H9 (cell line): ENCODE measurements at regions not wholly inside any gene's neighbourhood (a gene's known extent, or its start where the extent isn't known, plus 50 kb on each side); places are given as distances from the start of the nearest gene placed in this dataset.

Experiments
- DNase-seq: peaks from one replicate; pipeline ENCODE4 v3.0.0-alpha.2; 2017
- H2AFZ ChIP-seq: one replicate; pipeline ENCODE4 v1.6.1; 2013; ENCODE audit warnings: mild to moderate bottlenecking, low read length, control low read depth, moderate library complexity
- H2AK5ac ChIP-seq: 2 replicates; pipeline ENCODE4 v1.6.1; 2013; ENCODE audit warnings: low read length, control low read depth, mixed read lengths; ENCODE audit not compliant: insufficient read length
- H2BK120ac ChIP-seq: one replicate; pipeline ENCODE4 v1.6.1; 2013; ENCODE audit warnings: low read depth, mild to moderate bottlenecking, low read length, control low read depth, inconsistent platforms; ENCODE audit not compliant: poor library complexity, severe bottlenecking
- H2BK12ac ChIP-seq: 2 replicates; pipeline ENCODE4 v1.6.1; 2013; ENCODE audit warnings: low read length, control low read depth, mixed read lengths, low read depth; ENCODE audit not compliant: insufficient read length
- H2BK15ac ChIP-seq: 2 replicates; pipeline ENCODE4 v1.6.1; 2013; ENCODE audit warnings: low read depth, low read length, control low read depth
- H2BK20ac ChIP-seq: one replicate; pipeline ENCODE4 v1.6.1; 2013; ENCODE audit warnings: low read depth, mild to moderate bottlenecking, low read length, control low read depth, inconsistent platforms; ENCODE audit not compliant: poor library complexity, severe bottlenecking
- H2BK5ac ChIP-seq: 2 replicates; pipeline ENCODE4 v1.6.1; 2013; ENCODE audit warnings: low read length, control low read depth, mixed read lengths; ENCODE audit not compliant: insufficient read length
- H3K14ac ChIP-seq: 2 replicates; pipeline ENCODE4 v1.6.1; 2013; ENCODE audit warnings: low read length, control low read depth; ENCODE audit not compliant: insufficient read depth
- H3K18ac ChIP-seq: 2 replicates; pipeline ENCODE4 v1.6.1; 2013; ENCODE audit warnings: low read depth, mild to moderate bottlenecking, mixed read lengths, low read length, control low read depth; ENCODE audit not compliant: insufficient read length
- H3K23ac ChIP-seq: 2 replicates; pipeline ENCODE4 v1.6.1; 2013; ENCODE audit warnings: low read length, control low read depth, mixed read lengths, low read depth; ENCODE audit not compliant: insufficient read length
- H3K23me2 ChIP-seq: 2 replicates; pipeline ENCODE4 v1.6.1; 2013; ENCODE audit warnings: low read depth, mild to moderate bottlenecking, mixed read lengths, low read length, control low read depth; ENCODE audit not compliant: insufficient read length, poor library complexity, severe bottlenecking
- H3K27ac ChIP-seq: 2 replicates; pipeline ENCODE4 v1.5.1; 2013; ENCODE audit warnings: low read length, control low read depth, mixed read lengths, low read depth; ENCODE audit not compliant: insufficient read length
- H3K27me3 ChIP-seq: 2 replicates; pipeline ENCODE4 v1.6.1; 2013; ENCODE audit warnings: low read length, control low read depth, inconsistent platforms; ENCODE audit not compliant: insufficient read depth
- H3K4ac ChIP-seq: 2 replicates; pipeline ENCODE4 v1.6.1; 2013; ENCODE audit warnings: low read depth, mild to moderate bottlenecking, control low read depth, inconsistent platforms, low read length, moderate library complexity
- H3K4me1 ChIP-seq: 2 replicates; pipeline ENCODE4 v1.6.1; 2013; ENCODE audit warnings: low read length, control low read depth, inconsistent platforms; ENCODE audit not compliant: insufficient read depth
- H3K4me2 ChIP-seq: 2 replicates; pipeline ENCODE4 v1.6.1; 2013; ENCODE audit warnings: low read length, control low read depth, mixed read lengths; ENCODE audit not compliant: insufficient read length, insufficient read depth
- H3K56ac ChIP-seq: 2 replicates; pipeline ENCODE4 v1.6.1; 2013; ENCODE audit warnings: low read depth, mild to moderate bottlenecking, mixed read lengths, low read length, control low read depth; ENCODE audit not compliant: insufficient read length
- H3K79me1 ChIP-seq: 2 replicates; pipeline ENCODE4 v1.6.1; 2013; ENCODE audit warnings: low read depth, mild to moderate bottlenecking, moderate library complexity, low read length, control low read depth, inconsistent platforms; ENCODE audit not compliant: insufficient read depth, poor library complexity, severe bottlenecking
- H3K79me2 ChIP-seq: 2 replicates; pipeline ENCODE4 v1.6.1; 2013; ENCODE audit warnings: low read length, control low read depth, inconsistent platforms; ENCODE audit not compliant: insufficient read depth
- H3K9ac ChIP-seq: 2 replicates; pipeline ENCODE4 v1.6.1; 2013; ENCODE audit warnings: low read length, control low read depth, mixed read lengths; ENCODE audit not compliant: insufficient read length; ENCODE audit errors: extremely low read depth
- H3K9me3 ChIP-seq: one replicate; pipeline ENCODE4 v1.6.1; 2013; ENCODE audit warnings: low read depth, low read length, inconsistent platforms; ENCODE audit not compliant: control insufficient read depth
- H3T11ph ChIP-seq: one replicate; pipeline ENCODE4 v1.6.1; 2013; ENCODE audit warnings: mild to moderate bottlenecking, low read length, control low read depth, inconsistent platforms
- H4K20me1 ChIP-seq: one replicate; pipeline ENCODE4 v1.6.1; 2013; ENCODE audit not compliant: control insufficient read depth, insufficient read length, insufficient read depth
- H4K5ac ChIP-seq: 2 replicates; pipeline ENCODE4 v1.6.1; 2013; ENCODE audit warnings: low read depth, mild to moderate bottlenecking, mixed read lengths, low read length, control low read depth; ENCODE audit not compliant: insufficient read length
- H4K8ac ChIP-seq: replicated peaks from 2 replicates; pipeline ENCODE4 v1.6.1; 2013; ENCODE audit warnings: low read length, control low read depth, mixed read lengths, low read depth; ENCODE audit not compliant: insufficient read length
- H4K91ac ChIP-seq: 2 replicates; pipeline ENCODE4 v1.6.1; 2013; ENCODE audit warnings: low read depth, mild to moderate bottlenecking, moderate library complexity, mixed read lengths, low read length, control low read depth; ENCODE audit not compliant: insufficient read length
- H3K27ac Mint-ChIP-seq, 3 experiments: 2 replicates in 2 of 3; 3 replicates in 1 of 3; pipeline ENCODE4 v1.8.0; 2020 to 2021; ENCODE audit warnings: mixed read lengths in 3 of 3, mild to moderate bottlenecking in 1 of 3, moderate library complexity in 1 of 3
- H3K27me3 Mint-ChIP-seq: 2 replicates; pipeline ENCODE4 v1.8.0; 2021; ENCODE audit warnings: low read depth, mild to moderate bottlenecking, moderate library complexity, mixed read lengths
- H3K36me3 Mint-ChIP-seq, 3 experiments: 2 replicates in 2 of 3; 3 replicates in 1 of 3; pipeline ENCODE4 v1.8.0; 2020 to 2021; ENCODE audit warnings: low read depth in 3 of 3, mixed read lengths in 3 of 3; ENCODE audit not compliant: insufficient read depth in 1 of 3
- H3K4me1 Mint-ChIP-seq, 2 experiments: 2 replicates each; pipeline ENCODE4 v1.8.0; 2020; ENCODE audit warnings: mixed read lengths in 2 of 2
- H3K4me3 Mint-ChIP-seq, 2 experiments: 2 replicates in 1 of 2; 3 replicates in 1 of 2; pipeline ENCODE4 v1.8.0; 2020 to 2021; ENCODE audit warnings: mild to moderate bottlenecking in 2 of 2, mixed read lengths in 2 of 2, moderate library complexity in 1 of 2
- H3K9me3 Mint-ChIP-seq, 2 experiments: 2 replicates in 1 of 2; 3 replicates in 1 of 2; pipeline ENCODE4 v1.8.0; 2020; ENCODE audit warnings: mild to moderate bottlenecking in 2 of 2, mixed read lengths in 2 of 2, moderate library complexity in 1 of 2
- CTCF ChIP-seq: fragments of 200-600 bp; sonication (generic); conservative IDR thresholded peaks from 3 replicates; pipeline ENCODE4 v1.8.0; 2021; ENCODE audit warnings: antibody characterized with exemption, mild to moderate bottlenecking
- WGBS: extraction: QIAGEN DNeasy Blood & Tissue Kit; methylation state at CpG from one replicate; pipeline ENCODE4 v1.1.7; 2013; ENCODE audit warnings: missing lambda C conversion rate, low lambda C conversion rate, mixed read lengths; ENCODE audit not compliant: insufficient read length; ENCODE audit errors: extremely low coverage; 5-methylcytosine and 5-hydroxymethylcytosine counted together

DNA sequence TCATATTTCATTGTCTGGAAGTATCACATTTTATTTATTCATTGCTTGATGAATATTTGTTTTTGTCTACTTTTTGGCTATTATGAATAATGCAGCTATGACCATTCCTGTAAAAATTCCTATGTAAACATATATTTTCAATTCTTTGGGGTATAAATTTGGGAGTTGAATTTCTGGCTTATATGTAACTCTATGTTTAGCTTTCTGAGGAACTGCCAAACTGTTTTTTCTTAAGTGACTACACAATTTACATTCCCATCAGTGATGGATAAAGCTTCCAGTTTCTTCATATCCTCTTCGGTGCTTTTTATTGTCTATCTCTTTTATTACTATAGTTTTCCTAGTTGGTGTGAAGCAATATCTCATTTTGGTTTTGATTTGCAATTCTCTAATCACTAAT, 115.6 kb upstream of the CXCL12 start:
- no peaks in the 10 kb centered on the region for H4K20me1 ChIP-seq
- no peaks in the 10 kb centered on the region for H3K4me1 ChIP-seq
- H2BK15ac ChIP-seq, result no peak overlapping the region
- no peak overlapping the region for H4K5ac ChIP-seq
- H2BK120ac ChIP-seq, result no peak overlapping the region
- H3K56ac ChIP-seq, result no peak overlapping the region
- Mint-ChIP-seq H3K36me3 (peaks cover 0 to 8% (median 3%) of the 10 kb centered on the region in 3 experiments; a peak in 3 of 7 replicates), H3K27ac (no peak overlapping the region), H3K9me3 (peaks cover 9 to 11% of the 10 kb centered on the region in 2 experiments; a peak in 4 of 5 replicates), H3K27me3 (no peaks in the 10 kb centered on the region), H3K4me3 (no peak overlapping the region), H3K4me1 (no peaks in the 10 kb centered on the region)
- no peak for DNase-seq
- no peaks in the 10 kb centered on the region for H3K79me2 ChIP-seq
- no peak overlapping the region for H3K23ac ChIP-seq
- H3K9me3 ChIP-seq, result no peaks in the 10 kb centered on the region
- no peaks in the 10 kb centered on the region for H3K23me2 ChIP-seq
- no peak overlapping the region for H2BK12ac ChIP-seq
- no CpG with 5 or more reads among the region's 1 CpG for WGBS
- no peaks in the 10 kb centered on the region for H3K79me1 ChIP-seq
- no peak overlapping the region for H2AFZ ChIP-seq
- H3K27me3 ChIP-seq, result no peaks in the 10 kb centered on the region
- H4K91ac ChIP-seq, result no peak overlapping the region
- H3K9ac ChIP-seq, result no peak overlapping the region
- H2BK20ac ChIP-seq, result no peak overlapping the region
- no peak overlapping the region for H3K14ac ChIP-seq
- no peak overlapping the region for H3K27ac ChIP-seq
- no peak overlapping the region for H3K4me2 ChIP-seq
- no peak overlapping the region for H2BK5ac ChIP-seq
- H3T11ph ChIP-seq, result no peak overlapping the region
- H2AK5ac ChIP-seq, result no peak overlapping the region
- H4K8ac ChIP-seq, result no peak overlapping the region
- no peak overlapping the region for H3K4ac ChIP-seq
- TF ChIP-seq CTCF, result no peak
- no peak overlapping the region for H3K18ac ChIP-seq
